H1 (cell line): ENCODE measurements at regions not wholly inside any gene's neighbourhood (a gene's known extent, or its start where the extent isn't known, plus 50 kb on each side); places are given as distances from the start of the nearest gene placed in this dataset.

ENCODE experiments used
- CEBPB ChIP-seq: IDR thresholded peaks from 2 replicates; pipeline ENCODE4 v1.6.1; 2012; ENCODE audit warnings: low read depth, low read length
- E2F6 ChIP-seq: IDR thresholded peaks from 2 replicates; pipeline ENCODE4 v1.6.1; 2012; ENCODE audit warnings: inconsistent platforms
- FOSL1 ChIP-seq: IDR thresholded peaks from 2 replicates; pipeline ENCODE4 v1.6.1; 2011; ENCODE audit warnings: mild to moderate bottlenecking, low read depth, low read length, moderate library complexity; ENCODE audit not compliant: insufficient read depth
- JUN ChIP-seq: IDR thresholded peaks from 2 replicates; pipeline ENCODE4 v1.6.1; 2011; ENCODE audit warnings: low read depth, mild to moderate bottlenecking, improper control_type of control experiment, low read length
- KDM4A ChIP-seq: IDR thresholded peaks from one replicate; pipeline ENCODE4 v1.7.1; 2012; ENCODE audit warnings: low read depth, mild to moderate bottlenecking, moderate library complexity, low read length, inconsistent platforms; ENCODE audit not compliant: severe bottlenecking
- MAFK ChIP-seq: IDR thresholded peaks from 2 replicates; pipeline ENCODE4 v1.6.1; 2012; ENCODE audit warnings: low read depth, mild to moderate bottlenecking, improper control_type of control experiment, low read length
- RAD21 ChIP-seq, 2 experiments: IDR thresholded peaks in 1 of 2; conservative IDR thresholded peaks in 1 of 2; 2 replicates each; pipeline ENCODE4 v1.6.1; 2011; ENCODE audit warnings: low read depth in 2 of 2, low read length in 2 of 2, improper control_type of control experiment in 1 of 2, inconsistent platforms in 1 of 2, mild to moderate bottlenecking in 1 of 2, moderate library complexity in 1 of 2
- TBP ChIP-seq: IDR thresholded peaks from 2 replicates; pipeline ENCODE4 v1.6.1; 2011; ENCODE audit warnings: low read depth, low read length, improper control_type of control experiment

DNA sequence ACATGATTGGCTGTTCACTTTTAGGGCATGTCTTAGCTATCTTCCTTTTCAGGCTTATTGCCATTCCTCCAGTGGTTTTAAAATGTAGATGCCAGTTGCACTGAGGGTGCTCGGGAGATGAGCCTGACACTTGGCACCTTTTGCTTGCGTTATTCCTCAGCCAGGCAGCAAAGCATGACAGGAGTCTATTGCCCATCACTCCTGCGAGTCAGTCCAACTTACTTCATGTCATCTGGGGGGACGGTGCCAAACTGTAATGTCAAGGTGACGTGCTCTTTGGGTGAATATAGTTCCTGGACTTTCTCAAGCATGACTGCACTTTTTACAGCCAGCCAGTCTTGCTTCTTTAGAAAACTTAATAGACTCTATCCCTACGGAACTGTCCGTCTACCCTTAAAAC lies 406.0 kb upstream of the C2CD4B start (continued):
- TF ChIP-seq E2F6: no peak
- no peak for TF ChIP-seq MAFK
- TF ChIP-seq JUN: no peak
- TF ChIP-seq TBP: no peak
- no peak for TF ChIP-seq KDM4A
- TF ChIP-seq RAD21 (IDR thresholded peaks at IDR 0.05 in 1 of 2, conservative IDR thresholded peaks at IDR 0.05 in 1 of 2; ENCODE audit: low read depth in 2 of 2, low read length in 2 of 2): no peak
- no peak for TF ChIP-seq CEBPB
- no peak for TF ChIP-seq FOSL1
